HG03354 (cell line): ENCODE measurements at regions not wholly inside any gene's neighbourhood (a gene's known extent, or its start where the extent isn't known, plus 50 kb on each side); places are given as distances from the start of the nearest gene placed in this dataset.
"Not testable (repeated sequence)": the region's sequence is repeated elsewhere in the genome, so short reads cannot be mapped to it uniquely, and the experiment has no call there.

Experiments used
- ATAC-seq: cut with Tn5 transposase; IDR thresholded peaks from one replicate; pipeline ENCODE4 v1.9.1; 2021; ENCODE audit warnings: mild to moderate bottlenecking; ENCODE audit not compliant: unreplicated experiment, poor library complexity, severe bottlenecking

- ATAC-seq = no peak
Measured at GRCh38 chr5:158463188-158463587, 604.2 kb upstream of the CLINT1 start.

- no peak for ATAC-seq
Measured at GRCh38 chr5:158462349-158463114, 603.6 kb upstream of the CLINT1 start.

- ATAC-seq = no peak
Measured at GRCh38 chr5:158461240-158461854, 602.4 kb upstream of the CLINT1 start.

GRCh38 chr5:158458086-158458485 lies 599.1 kb upstream of the CLINT1 start:
- ATAC-seq = no peak

GRCh38 chr5:158456756-158457155 lies 597.8 kb upstream of the CLINT1 start:
- no peak for ATAC-seq

GRCh38 chr5:158456241-158456640 lies 597.3 kb upstream of the CLINT1 start:
- ATAC-seq = no peak

GRCh38 chr5:158451993-158452672 lies 593.2 kb upstream of the CLINT1 start:
- no peak for ATAC-seq

- ATAC-seq = no peak
Measured at GRCh38 chr5:158451203-158451992, 592.5 kb upstream of the CLINT1 start.

- ATAC-seq = no peak
Measured at GRCh38 chr5:158450751-158451171, 591.8 kb upstream of the CLINT1 start.

- ATAC-seq = not testable (repeated sequence)
Measured at GRCh38 chr5:158446761-158447160, 587.8 kb upstream of the CLINT1 start.

- not testable (repeated sequence) for ATAC-seq
Measured at GRCh38 chr5:158439204-158439603, 580.3 kb upstream of the CLINT1 start.

GRCh38 chr5:158436271-158437065 lies 577.5 kb upstream of the CLINT1 start:
- ATAC-seq = no peak

- peak; percentile 59 for ATAC-seq
Measured at GRCh38 chr5:158435161-158435616, 576.2 kb upstream of the CLINT1 start.

- ATAC-seq = no peak
Measured at GRCh38 chr5:158434749-158435148, 575.8 kb upstream of the CLINT1 start.

- ATAC-seq = no peak
Measured at GRCh38 chr5:158433634-158434033, 574.7 kb upstream of the CLINT1 start.

GRCh38 chr5:158431369-158432029 lies 572.6 kb upstream of the CLINT1 start:
- ATAC-seq = peak; percentile 64

GRCh38 chr5:158430798-158431167 lies 571.8 kb upstream of the CLINT1 start:
- no peak for ATAC-seq

- peak; percentile 47 for ATAC-seq
Measured at GRCh38 chr5:158430166-158430797, 571.3 kb upstream of the CLINT1 start.
